ENCODE measurements at regions not wholly inside any gene's neighbourhood (a gene's known extent, or its start where the extent isn't known, plus 50 kb on each side); places are given as distances from the start of the nearest gene placed in this dataset.
"Not testable (repeated sequence)": the region's sequence is repeated elsewhere in the genome, so short reads cannot be mapped to it uniquely, and the experiment has no call there.

DNA sequence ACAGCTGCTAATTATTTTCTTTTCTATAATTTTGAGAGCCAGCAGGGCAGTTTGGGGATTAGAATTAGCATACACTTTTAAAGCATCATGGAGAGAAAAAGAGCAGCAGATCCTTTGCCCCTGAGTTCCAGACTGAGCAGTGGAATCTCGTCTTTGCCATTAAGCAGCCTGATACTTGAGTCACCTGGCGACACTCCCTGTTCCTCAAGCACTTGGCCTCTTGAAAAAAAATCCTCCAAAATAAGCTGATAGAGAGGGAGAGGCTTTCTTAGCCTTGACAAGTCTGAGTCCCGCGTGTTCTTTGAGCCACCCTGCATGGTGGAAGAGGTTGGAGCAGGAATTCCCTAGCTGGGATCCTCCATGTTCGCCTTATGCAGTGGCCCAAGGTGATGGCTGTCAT is 398.3 kb downstream of the IRX2 start:
- no peaks in the 10 kb centered on the region for H3K4me1 ChIP-seq (ENCODE audit: control insufficient read depth, insufficient read depth, low read length, poor library complexity, severe bottlenecking)
- no peak overlapping the region for H3K4me3 ChIP-seq (ENCODE audit: extremely low read depth, insufficient read depth, low read length, poor library complexity, severe bottlenecking)
- no peak overlapping the region for H3K27ac ChIP-seq (ENCODE audit: low read depth, low read length, severe bottlenecking)
- no peaks in the 10 kb centered on the region for H3K9me3 ChIP-seq (ENCODE audit: control insufficient read depth, low read length)
- WGBS, 2 experiments (ENCODE audit: insufficient coverage in 2 of 2): 88 to 94% methylated on average over 3 to 4 of the region's 5 CpGs
- no peaks in the 10 kb centered on the region for H3K36me3 ChIP-seq (ENCODE audit: control insufficient read depth, insufficient read depth, low read length)

DNA sequence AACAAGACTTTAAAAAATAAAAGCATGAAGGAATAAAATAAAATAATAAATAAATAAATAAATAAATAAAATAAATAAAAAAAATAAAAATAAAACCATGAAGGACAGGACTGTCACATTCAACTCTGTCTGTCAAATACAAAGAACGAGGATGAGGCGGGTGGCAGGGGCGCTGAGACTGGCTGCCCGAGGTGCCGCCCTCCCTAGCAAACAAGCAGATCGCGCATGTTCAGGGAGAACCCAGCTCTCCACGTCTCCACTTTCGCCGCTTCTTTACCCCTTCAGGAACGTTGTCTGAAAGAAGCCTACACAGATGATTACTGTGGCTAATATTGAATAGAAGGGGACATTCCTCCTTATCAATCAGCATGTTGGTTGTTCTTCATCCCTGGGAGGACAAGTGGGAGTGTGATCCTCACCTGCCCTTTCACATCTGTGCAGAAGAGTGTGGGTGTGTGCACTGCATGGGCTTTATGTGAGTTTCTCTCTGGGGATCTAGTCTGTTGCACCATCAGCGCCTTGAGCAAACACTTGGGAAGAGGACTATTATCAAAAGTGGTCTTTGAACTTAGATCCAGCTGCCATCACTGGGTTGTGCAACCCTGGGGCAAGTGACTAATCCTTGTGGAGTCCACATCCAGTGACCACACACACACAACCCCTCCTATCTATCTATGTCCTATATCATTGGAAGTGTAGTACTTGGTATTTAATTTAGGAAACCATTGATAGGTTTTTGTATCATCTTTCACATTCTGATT is 399.2 kb downstream of the IRX2 start:
- WGBS, 2 experiments (ENCODE audit: insufficient coverage in 2 of 2): 76 to 83% methylated on average over 6 to 8 of the region's 12 CpGs
- Histone ChIP-seq H3K27ac (ENCODE audit: low read depth, low read length, severe bottlenecking) (no peak overlapping the region), H3K4me3 (ENCODE audit: extremely low read depth, insufficient read depth, low read length, poor library complexity, severe bottlenecking) (no peak overlapping the region), H3K9me3 (ENCODE audit: control insufficient read depth, low read length) (no peaks in the 10 kb centered on the region), H3K4me1 (ENCODE audit: control insufficient read depth, insufficient read depth, low read length, poor library complexity, severe bottlenecking) (no peaks in the 10 kb centered on the region), H3K36me3 (ENCODE audit: control insufficient read depth, insufficient read depth, low read length) (no peaks in the 10 kb centered on the region)

DNA sequence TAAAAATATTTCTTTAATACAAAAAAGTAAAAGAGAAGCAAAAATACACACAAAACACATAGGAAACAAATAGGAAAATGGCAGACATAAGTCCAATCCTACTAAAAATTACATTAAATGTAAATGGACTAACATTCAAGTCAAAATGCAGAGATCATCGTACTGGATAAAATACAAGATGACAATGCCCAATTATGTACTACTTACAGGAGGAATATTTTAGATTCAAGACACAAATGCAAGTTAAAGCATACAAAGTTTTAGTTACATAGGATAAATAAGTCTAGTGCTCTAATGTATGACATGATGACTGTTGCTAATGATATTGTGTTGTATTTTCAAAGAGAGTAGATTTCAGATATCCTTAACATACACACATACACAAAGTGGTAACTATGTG is 401.7 kb downstream of the IRX2 start:
- H3K4me3 ChIP-seq (ENCODE audit: extremely low read depth, insufficient read depth, low read length, poor library complexity, severe bottlenecking); H3K27ac ChIP-seq (ENCODE audit: low read depth, low read length, severe bottlenecking); H3K9me3 ChIP-seq (ENCODE audit: control insufficient read depth, low read length); H3K36me3 ChIP-seq (ENCODE audit: control insufficient read depth, insufficient read depth, low read length); H3K4me1 ChIP-seq (ENCODE audit: control insufficient read depth, insufficient read depth, low read length, poor library complexity, severe bottlenecking): not testable (repeated sequence)
- no CpG with 5 or more reads among the region's 1 CpG for WGBS, 2 experiments (ENCODE audit: insufficient coverage in 2 of 2)

DNA sequence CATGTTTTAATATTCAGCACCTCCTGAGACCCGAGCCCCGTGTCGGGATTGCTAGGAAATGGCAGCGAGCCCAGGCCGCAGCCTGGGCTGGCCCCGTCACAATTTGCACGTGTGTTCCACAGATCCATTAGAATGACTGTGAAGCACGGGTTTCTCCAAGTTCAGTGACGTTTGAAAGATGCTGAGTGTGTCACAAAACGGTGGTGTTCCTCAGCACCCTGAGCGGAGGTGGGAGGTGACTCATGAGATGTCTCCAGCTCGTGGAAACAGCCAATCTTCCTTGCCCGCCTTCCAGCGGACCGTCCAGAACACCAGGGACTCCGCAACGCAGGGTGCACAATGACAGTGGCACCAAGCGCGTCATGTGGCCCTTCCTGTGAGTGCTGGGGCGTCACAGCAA is 412.8 kb downstream of the IRX2 start:
- Histone ChIP-seq H3K4me1 (ENCODE audit: control insufficient read depth, insufficient read depth, low read length, poor library complexity, severe bottlenecking) (no peaks in the 10 kb centered on the region), H3K27ac (ENCODE audit: low read depth, low read length, severe bottlenecking) (no peak overlapping the region), H3K4me3 (ENCODE audit: extremely low read depth, insufficient read depth, low read length, poor library complexity, severe bottlenecking) (no peak overlapping the region), H3K9me3 (ENCODE audit: control insufficient read depth, low read length) (no peaks in the 10 kb centered on the region), H3K36me3 (ENCODE audit: control insufficient read depth, insufficient read depth, low read length) (no peaks in the 10 kb centered on the region)
- 87 to 91% methylated on average over 20 of the region's 20 CpGs for WGBS, 2 experiments (ENCODE audit: insufficient coverage in 2 of 2)

DNA sequence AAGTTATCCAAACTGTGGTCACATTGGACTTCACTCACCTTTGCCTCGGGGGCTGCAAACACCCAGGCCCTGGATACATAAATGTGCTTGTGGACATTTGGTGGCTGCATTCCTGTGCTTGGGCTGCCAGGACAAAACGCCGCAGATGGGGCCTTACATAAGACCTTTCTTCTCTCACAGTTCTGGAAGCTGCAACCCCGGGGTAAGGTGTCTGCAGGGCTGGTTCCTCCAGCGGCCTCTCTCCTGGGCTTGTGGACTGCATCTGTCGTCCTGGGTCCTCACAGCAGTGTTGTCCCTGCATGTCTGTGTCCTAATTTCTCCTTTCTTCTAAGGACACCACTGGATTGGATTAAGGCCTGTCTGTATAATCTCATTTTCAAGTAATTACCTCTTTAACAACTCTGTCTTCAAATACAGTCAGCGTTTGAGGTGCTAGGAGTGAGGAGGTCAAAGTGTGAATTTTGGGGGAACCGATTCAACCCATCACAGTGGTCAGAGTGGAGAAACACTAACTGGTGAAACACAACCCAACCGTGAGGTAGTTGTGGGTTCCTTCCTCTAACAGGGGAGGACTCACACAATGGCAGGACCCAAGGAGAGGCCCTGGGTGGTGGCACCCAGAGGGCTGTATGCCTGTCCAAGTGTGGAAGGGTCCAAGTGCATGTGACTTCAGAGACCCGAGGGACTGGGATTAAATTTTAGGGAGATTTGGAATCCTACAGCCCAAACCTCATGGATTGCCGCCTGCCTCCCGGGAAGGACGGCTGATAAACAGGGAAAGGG is 415.6 kb downstream of the IRX2 start:
- no peak overlapping the region for H3K27ac ChIP-seq (ENCODE audit: low read depth, low read length, severe bottlenecking)
- no peak overlapping the region for H3K4me3 ChIP-seq (ENCODE audit: extremely low read depth, insufficient read depth, low read length, poor library complexity, severe bottlenecking)
- H3K4me1 ChIP-seq (ENCODE audit: control insufficient read depth, insufficient read depth, low read length, poor library complexity, severe bottlenecking): no peaks in the 10 kb centered on the region
- 87 to 90% methylated on average over 11 to 13 of the region's 13 CpGs for WGBS, 2 experiments (ENCODE audit: insufficient coverage in 2 of 2)
- no peaks in the 10 kb centered on the region for H3K9me3 ChIP-seq (ENCODE audit: control insufficient read depth, low read length)
- no peaks in the 10 kb centered on the region for H3K36me3 ChIP-seq (ENCODE audit: control insufficient read depth, insufficient read depth, low read length)

DNA sequence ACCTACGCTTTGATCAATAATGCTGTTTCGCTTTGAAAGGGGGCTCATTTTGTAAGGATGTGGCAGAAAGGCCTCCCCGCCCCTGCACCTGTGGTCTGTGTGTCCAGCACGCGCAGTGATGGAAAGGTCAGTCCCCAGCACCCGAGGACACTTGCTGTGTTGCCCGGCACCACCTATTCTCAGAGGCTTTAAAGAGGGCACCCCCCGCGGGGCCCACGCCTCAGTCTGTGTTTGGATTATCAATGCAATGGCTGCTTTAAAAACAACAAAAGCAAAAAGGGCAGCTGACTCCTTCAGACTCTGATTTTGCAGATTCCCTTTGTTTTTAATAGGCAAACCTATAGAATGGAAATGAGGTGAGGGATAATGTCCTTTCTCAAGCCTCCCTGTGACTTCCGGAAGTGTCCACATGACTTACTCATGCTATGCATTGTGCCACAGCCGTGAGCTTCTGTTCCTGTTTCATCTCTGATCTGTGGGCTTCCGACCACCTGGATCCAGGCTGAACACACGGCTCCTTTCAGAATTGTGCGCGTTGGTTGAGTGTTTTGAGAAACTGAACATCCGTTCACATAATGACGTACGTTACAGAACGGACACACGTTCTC is 416.2 kb downstream of the IRX2 start:
- H3K4me3 ChIP-seq (ENCODE audit: extremely low read depth, insufficient read depth, low read length, poor library complexity, severe bottlenecking): no peak overlapping the region
- H3K36me3 ChIP-seq (ENCODE audit: control insufficient read depth, insufficient read depth, low read length): no peaks in the 10 kb centered on the region
- no peak overlapping the region for H3K27ac ChIP-seq (ENCODE audit: low read depth, low read length, severe bottlenecking)
- H3K4me1 ChIP-seq (ENCODE audit: control insufficient read depth, insufficient read depth, low read length, poor library complexity, severe bottlenecking): no peaks in the 10 kb centered on the region
- 80 to 82% methylated on average over 18 to 20 of the region's 21 CpGs for WGBS, 2 experiments (ENCODE audit: insufficient coverage in 2 of 2)
- no peaks in the 10 kb centered on the region for H3K9me3 ChIP-seq (ENCODE audit: control insufficient read depth, low read length)

DNA sequence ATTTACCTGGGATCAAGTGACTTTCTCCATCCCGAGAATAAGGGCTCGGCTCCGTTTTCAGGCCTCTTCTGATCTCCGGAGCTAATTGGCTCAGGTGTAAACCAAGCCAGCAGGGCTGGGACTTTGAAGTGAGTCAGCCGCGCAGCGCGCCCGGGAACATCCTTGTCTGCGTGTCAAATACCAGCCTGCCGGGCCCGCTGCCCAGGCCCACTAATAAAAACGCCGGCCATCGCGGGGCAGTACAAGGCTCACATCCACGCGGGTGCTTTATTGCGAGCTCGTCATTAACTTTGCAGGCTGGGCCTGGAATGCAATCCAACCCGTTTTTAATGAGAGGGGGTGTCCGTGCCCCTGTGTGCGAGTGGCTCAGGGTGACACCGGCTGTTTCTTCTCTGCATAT is 416.8 kb downstream of the IRX2 start:
- Histone ChIP-seq H3K4me1 (ENCODE audit: control insufficient read depth, insufficient read depth, low read length, poor library complexity, severe bottlenecking) (no peaks in the 10 kb centered on the region), H3K4me3 (ENCODE audit: extremely low read depth, insufficient read depth, low read length, poor library complexity, severe bottlenecking) (no peak overlapping the region), H3K36me3 (ENCODE audit: control insufficient read depth, insufficient read depth, low read length) (no peaks in the 10 kb centered on the region), H3K27ac (ENCODE audit: low read depth, low read length, severe bottlenecking) (no peak overlapping the region), H3K9me3 (ENCODE audit: control insufficient read depth, low read length) (no peaks in the 10 kb centered on the region)
- WGBS, 2 experiments (ENCODE audit: insufficient coverage in 2 of 2): 90 to 95% methylated on average over 23 to 24 of the region's 24 CpGs

DNA sequence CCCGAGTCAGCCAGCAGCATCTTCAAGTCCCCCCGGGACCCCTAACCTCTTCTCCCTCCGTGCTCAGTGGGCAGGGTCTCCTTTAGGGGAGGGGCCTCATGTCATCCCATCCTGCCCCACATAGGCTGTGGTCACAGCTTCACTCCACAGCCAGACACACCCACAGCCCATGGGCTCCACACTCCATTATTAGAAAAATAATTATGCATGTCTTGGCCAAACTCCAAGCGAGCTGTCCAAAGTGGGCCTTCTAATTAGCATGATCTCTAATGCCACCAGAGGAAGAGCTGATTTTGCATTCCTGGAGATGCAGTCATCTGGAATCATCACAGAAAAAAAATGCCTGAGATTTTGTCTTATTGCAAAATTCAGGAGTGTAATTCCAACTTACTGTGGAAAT is 418.2 kb downstream of the IRX2 start:
- Histone ChIP-seq H3K4me1 (ENCODE audit: control insufficient read depth, insufficient read depth, low read length, poor library complexity, severe bottlenecking) (no peaks in the 10 kb centered on the region), H3K4me3 (ENCODE audit: extremely low read depth, insufficient read depth, low read length, poor library complexity, severe bottlenecking) (no peak overlapping the region), H3K9me3 (ENCODE audit: control insufficient read depth, low read length) (no peaks in the 10 kb centered on the region), H3K27ac (ENCODE audit: low read depth, low read length, severe bottlenecking) (no peak overlapping the region), H3K36me3 (ENCODE audit: control insufficient read depth, insufficient read depth, low read length) (no peaks in the 10 kb centered on the region)
- 71 to 84% methylated on average over 2 of the region's 4 CpGs for WGBS, 2 experiments (ENCODE audit: insufficient coverage in 2 of 2)

DNA sequence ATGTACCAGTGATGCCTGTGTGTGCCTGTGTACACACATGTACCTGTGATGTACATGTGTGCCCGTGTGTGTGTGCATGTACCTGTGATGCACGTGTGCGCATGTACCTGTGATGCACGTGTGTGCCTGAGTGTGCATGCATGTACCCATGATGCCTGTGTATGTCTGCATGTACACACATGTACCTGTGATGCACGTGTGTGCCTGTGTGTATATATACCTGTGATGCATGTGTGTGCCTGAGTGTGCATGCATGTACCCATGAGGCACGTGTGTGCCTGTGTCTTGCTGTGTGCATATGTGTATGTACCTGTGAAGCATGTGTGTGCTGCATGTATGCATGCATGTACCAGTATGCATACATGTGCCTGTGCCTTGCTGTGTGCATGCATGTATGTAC is 419.0 kb downstream of the IRX2 start:
- no peaks in the 10 kb centered on the region for H3K36me3 ChIP-seq (ENCODE audit: control insufficient read depth, insufficient read depth, low read length)
- no peak overlapping the region for H3K27ac ChIP-seq (ENCODE audit: low read depth, low read length, severe bottlenecking)
- H3K4me1 ChIP-seq (ENCODE audit: control insufficient read depth, insufficient read depth, low read length, poor library complexity, severe bottlenecking): no peaks in the 10 kb centered on the region
- no peak overlapping the region for H3K4me3 ChIP-seq (ENCODE audit: extremely low read depth, insufficient read depth, low read length, poor library complexity, severe bottlenecking)
- WGBS, 2 experiments (ENCODE audit: insufficient coverage in 2 of 2): 72 to 77% methylated on average over 6 of the region's 6 CpGs
- H3K9me3 ChIP-seq (ENCODE audit: control insufficient read depth, low read length): no peaks in the 10 kb centered on the region

DNA sequence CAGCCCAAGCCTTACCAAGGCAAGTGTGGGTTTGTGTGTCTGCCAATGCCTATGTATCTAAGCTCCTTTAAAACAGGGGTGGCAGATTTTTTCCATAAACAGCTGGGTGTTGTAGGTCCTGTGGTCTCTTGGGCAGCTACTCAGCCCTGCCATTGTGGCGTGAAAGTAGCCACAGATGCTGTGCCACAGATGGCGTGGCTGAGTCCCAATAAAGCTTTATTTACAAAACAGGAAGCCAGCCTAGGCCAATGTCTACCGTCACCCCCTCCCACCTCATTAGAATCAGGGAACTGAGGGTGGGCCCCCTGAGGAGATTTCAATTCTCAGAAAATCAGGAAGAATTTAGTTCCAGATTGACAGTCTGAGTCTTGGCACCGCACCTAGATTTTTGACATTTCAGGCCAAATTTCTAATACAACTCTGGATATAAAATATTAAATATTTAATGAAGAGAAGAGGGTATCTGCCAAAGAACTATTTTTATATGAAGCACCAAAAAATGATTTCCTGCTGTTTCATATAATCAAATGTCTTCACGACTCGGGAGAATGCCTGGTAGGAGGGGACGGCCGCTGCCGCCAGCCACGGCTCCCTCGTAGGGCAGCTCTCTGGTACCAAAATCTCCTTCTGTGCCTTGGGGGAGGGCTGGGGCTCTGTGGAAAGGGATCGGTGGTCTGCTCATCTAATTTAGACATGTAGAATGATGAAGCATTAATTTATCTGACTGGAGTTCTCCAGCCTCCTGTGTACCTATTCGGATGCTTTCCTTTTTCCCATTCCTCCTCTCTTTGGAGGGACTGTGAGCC is 420.9 kb downstream of the IRX2 start:
- H3K4me1 ChIP-seq (ENCODE audit: control insufficient read depth, insufficient read depth, low read length, poor library complexity, severe bottlenecking): no peaks in the 10 kb centered on the region
- no peak overlapping the region for H3K4me3 ChIP-seq (ENCODE audit: extremely low read depth, insufficient read depth, low read length, poor library complexity, severe bottlenecking)
- no peak overlapping the region for H3K27ac ChIP-seq (ENCODE audit: low read depth, low read length, severe bottlenecking)
- no peaks in the 10 kb centered on the region for H3K9me3 ChIP-seq (ENCODE audit: control insufficient read depth, low read length)
- H3K36me3 ChIP-seq (ENCODE audit: control insufficient read depth, insufficient read depth, low read length): no peaks in the 10 kb centered on the region
- 92 to 94% methylated on average over 4 to 11 of the region's 13 CpGs for WGBS, 2 experiments (ENCODE audit: insufficient coverage in 2 of 2)
